Keratinocyte (primary cell): ENCODE measurements at regions not wholly inside any gene's neighbourhood (a gene's known extent, or its start where the extent isn't known, plus 50 kb on each side); places are given as distances from the start of the nearest gene placed in this dataset.

Source experiments
- DNase-seq: peaks from one replicate; pipeline ENCODE4 v3.0.0-alpha.2; 2011; ENCODE audit warnings: low read depth, missing footprints, low spot score
- FAIRE-seq: peaks from 2 replicates; lab custom pipeline; 2011; peaks lifted over from hg19 to GRCh38; lab: Jason Lieb, UNC
- H2AFZ ChIP-seq: 2 replicates; pipeline ENCODE4 v1.6.0; 2012; ENCODE audit warnings: low read length, control low read depth, inconsistent platforms; ENCODE audit not compliant: control insufficient read depth
- H3K27ac ChIP-seq: 2 replicates; pipeline ENCODE4 v1.5.1; 2011; ENCODE audit warnings: low read length; ENCODE audit not compliant: control insufficient read depth, insufficient read depth
- H3K27me3 ChIP-seq: 3 replicates; pipeline ENCODE4 v1.6.0; 2011; ENCODE audit warnings: low read length; ENCODE audit not compliant: control insufficient read depth, insufficient read depth; ENCODE audit errors: extremely low read depth
- H3K36me3 ChIP-seq, 2 experiments: 2 replicates in 1 of 2; 3 replicates in 1 of 2; pipeline ENCODE4 v1.5.1; 2011; ENCODE audit warnings: low read length in 2 of 2, mild to moderate bottlenecking in 1 of 2; ENCODE audit not compliant: control insufficient read depth in 2 of 2, insufficient read depth in 2 of 2; ENCODE audit errors: extremely low read depth in 1 of 2
- H3K4me1 ChIP-seq: 3 replicates; pipeline ENCODE4 v1.5.1; 2011; ENCODE audit warnings: low read length; ENCODE audit not compliant: control insufficient read depth, insufficient read depth; ENCODE audit errors: extremely low read depth
- H3K4me2 ChIP-seq: 3 replicates; pipeline ENCODE4 v1.6.0; 2011; ENCODE audit warnings: low read depth, low read length; ENCODE audit not compliant: control insufficient read depth, insufficient read depth; ENCODE audit errors: extremely low read depth
- H3K4me3 ChIP-seq, 3 experiments: fragments of 200-600 bp in 1 of 3; sonication (generic) in 1 of 3; 2 replicates in 2 of 3; 3 replicates in 1 of 3; pipeline ENCODE4 v1.5.1; 2011 to 2016; ENCODE audit warnings: low read length in 3 of 3, mild to moderate bottlenecking in 3 of 3, control low read depth in 2 of 3, inconsistent platforms in 1 of 3, low read depth in 1 of 3, mixed read lengths in 1 of 3, mixed run types in 1 of 3, moderate library complexity in 1 of 3; ENCODE audit not compliant: control insufficient read depth in 2 of 3, insufficient read depth in 2 of 3; ENCODE audit errors: extremely low read depth in 1 of 3
- H3K79me2 ChIP-seq: 2 replicates; pipeline ENCODE4 v1.6.0; 2012; ENCODE audit warnings: low read length; ENCODE audit not compliant: control insufficient read depth, insufficient read depth
- H3K9ac ChIP-seq: 3 replicates; pipeline ENCODE4 v1.6.0; 2011; ENCODE audit warnings: low read length; ENCODE audit not compliant: control insufficient read depth, insufficient read depth; ENCODE audit errors: extremely low read depth
- H3K9me1 ChIP-seq: 3 replicates; pipeline ENCODE4 v1.6.0; 2011; ENCODE audit warnings: low read length; ENCODE audit not compliant: control insufficient read depth, insufficient read depth; ENCODE audit errors: extremely low read depth
- H3K9me3 ChIP-seq: 2 replicates; pipeline ENCODE4 v1.5.1; 2012; ENCODE audit warnings: low read depth, low read length; ENCODE audit not compliant: control insufficient read depth
- H4K20me1 ChIP-seq: 3 replicates; pipeline ENCODE4 v1.6.0; 2011; ENCODE audit warnings: low read length; ENCODE audit not compliant: control insufficient read depth, insufficient read depth; ENCODE audit errors: extremely low read depth
- EZH2 ChIP-seq: IDR thresholded peaks from one replicate; pipeline ENCODE4 v1.6.1; 2012; ENCODE audit warnings: inconsistent platforms, mild to moderate bottlenecking, low read length, moderate library complexity
- dilution Hi-C: fragments of 300-500 bp; cut with MboI; formaldehyde crosslinking; loops from one replicate; pipeline ENCODE4 v1.7.0; 2020; ENCODE audit warnings: low sequenced_read_pairs; ENCODE audit not compliant: extremely low pct_ligation_motif_present
- TF ChIP-seq, protein P1 (sequence below), 3 experiments: IDR thresholded peaks in 1 of 3; conservative IDR thresholded peaks in 1 of 3; optimal IDR thresholded peaks in 1 of 3; 2 replicates in 2 of 3; 3 replicates in 1 of 3; pipeline versions ENCODE3 to v1.5.1; 2011; ENCODE audit warnings: low read length in 3 of 3, mild to moderate bottlenecking in 3 of 3, moderate library complexity in 2 of 3, control low read depth in 1 of 3, inconsistent platforms in 1 of 3; ENCODE audit not compliant: insufficient read depth in 2 of 3; ENCODE audit errors: extremely low read depth in 1 of 3

DNA sequence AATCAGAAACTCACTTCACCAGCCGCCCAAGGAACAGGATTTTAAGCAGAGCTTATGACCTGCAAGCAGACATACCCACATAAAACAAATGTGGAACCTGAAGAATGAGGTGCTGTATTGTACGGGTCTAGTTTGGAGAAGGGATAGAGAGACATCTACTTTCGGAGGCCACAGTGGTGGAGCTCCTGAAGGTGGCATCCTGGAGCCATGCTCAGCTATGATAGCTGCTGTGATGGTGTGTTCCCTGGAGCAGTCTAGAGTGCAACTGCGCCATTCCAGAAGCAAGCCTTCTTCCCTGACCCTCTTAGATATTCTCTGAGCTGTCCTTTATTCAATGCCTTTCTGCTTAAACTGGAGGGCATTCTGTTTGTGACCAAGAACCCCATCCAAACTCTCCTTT, 402.6 kb downstream of the FUT8 start:
- H3K27me3 ChIP-seq = no peaks in the 10 kb centered on the region
- H3K4me1 ChIP-seq = no peaks in the 10 kb centered on the region
- no peak overlapping the region for H3K9ac ChIP-seq
- H3K79me2 ChIP-seq = no peaks in the 10 kb centered on the region
- no peak overlapping the region for H2AFZ ChIP-seq
- no peak for TF ChIP-seq EZH2
- TF ChIP-seq, protein P1, sequence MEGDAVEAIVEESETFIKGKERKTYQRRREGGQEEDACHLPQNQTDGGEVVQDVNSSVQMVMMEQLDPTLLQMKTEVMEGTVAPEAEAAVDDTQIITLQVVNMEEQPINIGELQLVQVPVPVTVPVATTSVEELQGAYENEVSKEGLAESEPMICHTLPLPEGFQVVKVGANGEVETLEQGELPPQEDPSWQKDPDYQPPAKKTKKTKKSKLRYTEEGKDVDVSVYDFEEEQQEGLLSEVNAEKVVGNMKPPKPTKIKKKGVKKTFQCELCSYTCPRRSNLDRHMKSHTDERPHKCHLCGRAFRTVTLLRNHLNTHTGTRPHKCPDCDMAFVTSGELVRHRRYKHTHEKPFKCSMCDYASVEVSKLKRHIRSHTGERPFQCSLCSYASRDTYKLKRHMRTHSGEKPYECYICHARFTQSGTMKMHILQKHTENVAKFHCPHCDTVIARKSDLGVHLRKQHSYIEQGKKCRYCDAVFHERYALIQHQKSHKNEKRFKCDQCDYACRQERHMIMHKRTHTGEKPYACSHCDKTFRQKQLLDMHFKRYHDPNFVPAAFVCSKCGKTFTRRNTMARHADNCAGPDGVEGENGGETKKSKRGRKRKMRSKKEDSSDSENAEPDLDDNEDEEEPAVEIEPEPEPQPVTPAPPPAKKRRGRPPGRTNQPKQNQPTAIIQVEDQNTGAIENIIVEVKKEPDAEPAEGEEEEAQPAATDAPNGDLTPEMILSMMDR (optimal IDR thresholded peaks at IDR 0.05 in 1 of 3, IDR thresholded peaks at IDR 0.05 in 1 of 3, conservative IDR thresholded peaks at IDR 0.05 in 1 of 3; ENCODE audit: extremely low read depth in 1 of 3, insufficient read depth in 2 of 3, low read length in 3 of 3) = no peak
- no peak overlapping the region for H3K27ac ChIP-seq
- no peak for FAIRE-seq
- dilution Hi-C loops = no loop called here
- no peak overlapping the region for H3K4me3 ChIP-seq
- no peaks in the 10 kb centered on the region for H3K36me3 ChIP-seq
- no peaks in the 10 kb centered on the region for H3K9me1 ChIP-seq
- no peaks in the 10 kb centered on the region for H3K9me3 ChIP-seq
- no peak overlapping the region for H3K4me2 ChIP-seq
- H4K20me1 ChIP-seq = no peaks in the 10 kb centered on the region
- no peak for DNase-seq

DNA sequence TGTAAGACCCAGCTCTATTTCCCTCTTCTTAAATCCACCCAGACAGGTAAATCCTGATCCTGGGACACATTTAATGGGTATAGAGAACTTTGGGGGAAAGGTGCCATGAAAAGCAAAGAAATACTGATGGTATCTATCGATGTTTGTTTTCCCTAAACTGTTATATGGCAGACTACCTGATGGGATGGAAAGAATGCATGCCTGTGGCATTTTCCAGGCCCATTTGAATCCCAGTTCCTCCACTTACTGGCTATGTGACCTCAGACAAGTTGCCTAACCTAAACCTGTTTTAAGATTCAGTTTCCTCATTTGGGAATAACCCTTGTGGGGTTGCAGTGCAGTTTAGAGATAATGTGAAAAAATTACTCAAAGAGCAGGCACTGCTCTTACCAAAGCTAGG, 404.5 kb downstream of the FUT8 start:
- no peak for TF ChIP-seq EZH2
- TF ChIP-seq, protein P1 (optimal IDR thresholded peaks at IDR 0.05 in 1 of 3, IDR thresholded peaks at IDR 0.05 in 1 of 3, conservative IDR thresholded peaks at IDR 0.05 in 1 of 3; ENCODE audit: extremely low read depth in 1 of 3, insufficient read depth in 2 of 3, low read length in 3 of 3) = no peak
- dilution Hi-C loops = no loop called here
- H3K9me1 ChIP-seq = no peaks in the 10 kb centered on the region
- FAIRE-seq (no peak), DNase-seq (no peak)
- no peaks in the 10 kb centered on the region for H3K9me3 ChIP-seq
- no peaks in the 10 kb centered on the region for H3K27me3 ChIP-seq
- no peak overlapping the region for H2AFZ ChIP-seq
- H3K4me1 ChIP-seq = no peaks in the 10 kb centered on the region
- H3K4me2 ChIP-seq = no peak overlapping the region
- no peaks in the 10 kb centered on the region for H4K20me1 ChIP-seq
- no peak overlapping the region for H3K9ac ChIP-seq
- no peaks in the 10 kb centered on the region for H3K79me2 ChIP-seq
- no peak overlapping the region for H3K4me3 ChIP-seq
- no peaks in the 10 kb centered on the region for H3K36me3 ChIP-seq
- H3K27ac ChIP-seq = no peak overlapping the region
